Left renal pelvis (tissue), 4 donors: ENCODE measurements at regions not wholly inside any gene's neighbourhood (a gene's known extent, or its start where the extent isn't known, plus 50 kb on each side); places are given as distances from the start of the nearest gene placed in this dataset.

Experiments
- DNase-seq, 4 donors: peaks; one replicate each; pipeline ENCODE4 v3.0.0-alpha.2; 2013; ENCODE audit warnings: low read depth in 4 of 4, low spot score in 3 of 4

DNA sequence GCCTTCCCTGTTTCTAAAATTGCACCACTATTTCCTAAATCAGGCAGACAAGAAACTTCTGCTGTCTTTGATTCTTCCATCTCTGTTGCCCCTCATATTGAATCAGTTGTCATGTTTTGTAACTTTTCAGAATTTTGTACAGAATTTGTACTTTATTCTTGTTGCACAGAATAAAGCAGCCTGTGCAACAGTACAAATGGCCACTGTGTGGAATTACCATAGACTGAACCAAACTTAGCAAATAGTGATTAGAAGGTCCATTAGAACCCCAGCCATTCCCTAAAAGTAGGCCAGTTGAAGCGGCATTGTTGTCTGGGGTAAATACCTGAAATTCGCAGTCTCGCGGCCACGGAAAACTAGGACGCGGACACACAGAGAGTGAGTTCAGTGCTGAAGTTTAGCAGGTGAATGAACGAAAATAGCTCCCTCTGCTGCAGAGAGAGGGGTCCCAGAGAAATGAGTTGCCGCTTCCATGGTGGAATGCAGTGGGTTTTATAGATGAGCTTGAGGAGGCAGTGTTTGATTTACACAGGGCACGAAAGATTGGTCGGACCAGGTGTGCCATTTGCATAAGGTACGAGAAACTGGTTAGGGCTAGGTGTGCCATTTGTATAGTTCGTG is 71.8 kb downstream of the C4orf33 start:
- peak in 1 of 4 donors; percentile 1 for DNase-seq

DNA sequence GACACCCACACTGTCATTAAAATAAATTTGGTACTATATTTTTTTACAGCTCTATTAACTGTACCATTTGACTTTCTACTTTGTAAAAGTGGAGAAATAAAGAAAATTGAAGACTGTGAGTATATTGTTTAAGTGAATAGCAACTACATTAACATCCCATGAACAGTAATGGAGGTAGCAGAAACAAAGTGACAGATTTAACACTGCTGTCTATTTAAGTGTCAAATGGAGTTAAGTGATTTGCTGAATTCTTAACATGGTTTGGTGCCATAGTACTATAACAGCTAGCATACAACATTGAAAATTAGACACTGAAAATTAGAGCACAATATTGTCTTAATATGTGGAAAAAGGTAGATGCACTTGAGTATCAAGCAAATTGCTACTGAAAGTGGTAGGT is 76.2 kb downstream of the C4orf33 start:
- no peak for DNase-seq

DNA sequence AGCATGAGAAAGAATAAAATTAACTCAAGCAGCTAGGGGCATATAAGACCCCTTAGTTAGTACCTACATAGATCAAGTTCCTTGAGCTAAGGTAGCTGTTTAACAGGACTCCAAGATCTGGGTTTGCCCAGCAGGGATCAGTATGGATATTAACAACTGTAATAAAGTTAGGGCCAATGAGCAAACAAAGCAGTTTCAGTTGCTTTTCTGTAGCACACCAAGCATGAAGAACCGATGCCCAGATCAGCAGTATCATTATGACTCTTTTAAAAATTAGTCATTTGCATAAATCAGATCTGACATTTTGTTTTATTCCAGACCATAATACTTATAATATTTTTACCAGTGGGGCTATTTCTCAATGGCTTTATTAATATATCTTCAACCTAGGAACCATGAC is 80.9 kb downstream of the C4orf33 start:
- no peak for DNase-seq

DNA sequence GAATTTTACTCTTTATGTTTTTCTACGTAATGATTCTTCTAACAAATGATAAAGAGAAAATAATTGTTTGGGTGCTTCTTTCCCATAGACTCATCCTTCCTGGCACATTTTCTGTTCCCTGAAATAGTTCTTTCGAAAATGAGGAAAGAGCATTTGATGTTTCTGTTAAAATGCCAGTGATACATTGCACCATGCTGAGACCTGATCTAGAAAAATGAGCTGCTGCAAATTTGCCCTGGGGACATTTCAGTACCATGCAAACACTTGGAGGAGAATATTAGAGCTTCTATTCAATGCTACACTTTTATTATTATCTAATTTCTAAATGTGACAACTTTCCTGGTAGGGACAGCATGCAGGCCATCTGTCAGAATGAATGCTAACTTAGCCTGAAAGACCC is 83.3 kb downstream of the C4orf33 start:
- no peak for DNase-seq

DNA sequence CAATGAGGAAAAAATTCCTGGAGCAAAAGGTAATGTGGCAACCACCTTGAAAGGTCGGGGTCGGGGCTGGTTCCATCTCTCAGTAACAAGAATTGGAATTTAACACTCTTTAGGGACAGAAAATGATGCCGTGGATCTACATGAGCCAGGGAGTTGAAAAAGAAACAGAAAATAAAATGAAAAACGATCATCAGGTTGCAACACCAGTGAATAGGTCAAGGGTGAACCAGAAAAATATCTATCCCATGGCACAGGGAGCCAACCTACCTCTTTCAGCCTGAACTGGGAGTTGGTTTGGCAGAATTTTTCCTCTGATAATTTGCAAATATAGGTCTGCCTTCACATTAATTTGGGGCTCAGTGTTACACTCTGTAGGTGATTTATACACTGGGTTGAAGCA is 93.7 kb downstream of the C4orf33 start:
- no peak for DNase-seq

DNA sequence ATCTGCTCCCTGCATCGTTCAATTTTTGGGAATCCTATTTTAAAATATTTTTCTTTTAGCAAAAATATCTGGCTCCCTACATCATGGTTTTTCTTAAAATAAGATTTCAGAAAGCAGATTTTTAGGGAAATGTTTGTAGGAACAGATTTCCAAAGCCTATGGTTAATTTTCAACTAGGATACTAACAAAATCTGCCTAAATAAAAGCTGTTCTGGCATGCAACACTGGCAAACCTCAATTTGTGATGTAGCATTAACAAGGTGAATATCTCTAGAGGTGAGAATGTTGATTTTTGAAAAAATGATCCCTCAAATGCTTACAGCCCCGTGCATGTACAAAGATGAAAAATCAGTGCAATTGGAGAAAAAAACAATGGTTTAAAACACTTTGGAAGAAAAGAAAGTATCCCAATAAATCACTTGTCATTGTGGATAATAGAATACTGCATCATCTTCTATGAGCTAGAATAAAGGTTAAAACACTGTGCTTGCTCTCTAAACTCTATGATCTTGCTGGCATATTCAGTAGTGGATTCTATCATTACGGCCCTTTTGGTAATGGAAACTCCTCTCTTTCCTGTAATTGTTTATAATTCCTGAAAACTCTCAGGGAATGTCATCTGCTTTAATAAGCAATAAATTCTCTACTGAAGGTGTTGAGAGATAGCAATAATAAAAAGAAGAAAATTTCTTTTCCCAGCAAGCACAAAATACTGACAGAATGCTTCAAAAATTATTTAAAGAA is 97.6 kb downstream of the C4orf33 start:
- no peak for DNase-seq

DNA sequence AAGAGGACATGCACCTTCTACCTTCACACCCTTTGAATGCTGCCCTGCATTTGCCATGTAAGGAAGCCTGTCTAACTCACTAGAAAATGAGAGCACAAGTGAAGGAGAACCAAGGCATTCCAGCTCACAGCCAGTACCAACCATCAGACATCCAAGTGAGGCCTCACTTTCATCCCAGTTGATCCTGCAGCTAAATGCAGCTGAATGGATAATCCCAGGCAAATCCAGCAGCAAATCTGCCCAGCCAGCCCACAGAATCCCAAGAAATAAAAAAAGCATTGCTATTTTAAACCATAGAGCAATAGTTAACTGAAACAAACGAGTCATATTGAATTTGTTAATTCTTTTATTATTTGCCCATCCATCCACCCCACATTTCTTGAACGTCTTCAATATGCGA is 112.5 kb downstream of the C4orf33 start:
- no peak for DNase-seq

DNA sequence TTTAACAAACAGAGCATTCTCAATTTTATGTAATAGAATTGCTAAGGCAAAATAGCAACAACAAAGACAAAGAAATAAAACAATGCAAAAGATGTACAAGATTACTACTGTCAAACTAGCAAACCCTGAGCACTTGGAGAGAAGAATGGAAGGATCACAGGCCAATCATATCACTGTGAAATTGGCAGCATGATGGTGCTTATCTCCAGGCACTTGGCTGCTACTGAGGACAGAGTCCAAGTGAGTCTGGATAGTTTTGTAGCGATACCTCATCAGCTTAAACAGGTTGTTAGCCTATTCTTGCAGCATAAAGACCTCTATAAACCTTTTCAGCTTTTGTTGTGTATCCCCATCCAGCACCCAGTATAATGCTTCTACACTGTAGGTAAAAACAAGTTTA is 117.7 kb downstream of the C4orf33 start:
- no peak for DNase-seq

DNA sequence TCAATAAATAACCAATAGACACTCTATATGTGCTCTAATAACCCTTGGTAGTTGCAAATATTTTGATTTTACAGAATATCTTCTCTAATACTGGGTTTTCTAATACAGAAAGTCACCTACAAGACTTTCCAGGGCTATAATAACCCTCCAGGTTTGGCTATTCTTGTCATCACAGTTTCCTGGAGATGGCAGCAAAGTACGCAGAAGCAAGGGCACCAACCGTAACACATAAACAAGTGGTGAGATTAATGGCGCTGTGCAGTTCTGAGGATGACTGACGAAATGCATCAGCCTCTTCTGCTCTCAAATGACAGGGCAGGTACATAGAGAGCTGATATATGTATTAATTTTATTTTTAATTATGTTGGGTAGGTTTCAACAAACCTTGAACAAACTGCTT is 122.4 kb downstream of the C4orf33 start:
- DNase-seq, result no peak

DNA sequence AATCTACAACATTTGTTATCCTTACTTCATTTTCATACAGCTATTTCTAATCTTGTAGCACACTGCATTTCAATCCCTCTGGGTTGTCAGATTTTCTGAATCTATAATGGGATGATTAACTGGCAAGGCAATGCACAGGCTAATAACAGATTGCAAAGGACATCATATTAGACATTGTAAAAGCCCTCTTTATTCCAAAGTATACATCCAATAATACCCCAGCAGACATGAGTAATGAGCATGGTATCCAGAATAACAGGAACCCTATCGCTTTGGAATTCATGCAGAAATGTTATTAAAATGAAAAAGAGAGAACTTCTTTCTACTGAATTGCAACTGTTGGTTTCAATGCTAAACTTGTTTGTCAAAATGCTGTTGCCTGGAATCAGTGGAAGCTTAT is 122.9 kb downstream of the C4orf33 start:
- DNase-seq, result no peak

DNA sequence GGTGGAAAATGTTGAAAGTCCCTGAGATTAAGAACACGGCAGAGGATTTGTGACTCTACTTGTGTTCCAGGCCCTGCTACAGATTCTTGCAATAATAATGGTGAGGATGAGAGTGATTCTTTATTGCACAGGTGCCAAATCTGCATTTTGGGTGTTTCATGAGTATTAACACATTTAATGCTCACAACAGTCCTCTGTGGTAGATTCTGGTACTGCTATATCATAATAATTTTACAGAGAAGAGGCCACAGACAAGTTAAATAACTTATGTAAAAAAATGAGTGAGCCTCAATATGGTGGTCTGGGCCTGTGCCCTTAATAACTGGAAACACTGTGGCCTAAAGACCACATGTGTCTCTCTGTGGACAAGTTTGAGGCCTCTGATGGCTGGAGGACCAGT is 124.3 kb downstream of the C4orf33 start:
- no peak for DNase-seq

DNA sequence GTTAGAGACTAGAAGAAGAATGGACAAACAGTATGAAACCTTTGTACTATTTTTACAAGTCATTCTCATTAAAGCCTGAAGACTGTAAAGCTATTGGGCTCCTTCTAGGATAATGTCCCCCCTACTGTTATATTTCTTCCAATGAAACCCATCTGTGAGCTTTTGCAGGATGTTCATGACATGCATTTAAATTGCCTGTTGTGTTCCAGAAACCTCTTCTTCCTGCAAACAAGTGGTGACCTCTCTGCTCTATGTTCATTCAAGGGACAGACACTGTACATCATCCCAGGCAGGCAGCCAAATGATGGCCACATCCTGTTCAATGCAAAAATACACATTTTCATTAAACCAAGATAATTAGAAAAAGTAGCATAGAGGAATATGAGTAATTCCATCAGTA is 128.0 kb downstream of the C4orf33 start:
- DNase-seq, result no peak

DNA sequence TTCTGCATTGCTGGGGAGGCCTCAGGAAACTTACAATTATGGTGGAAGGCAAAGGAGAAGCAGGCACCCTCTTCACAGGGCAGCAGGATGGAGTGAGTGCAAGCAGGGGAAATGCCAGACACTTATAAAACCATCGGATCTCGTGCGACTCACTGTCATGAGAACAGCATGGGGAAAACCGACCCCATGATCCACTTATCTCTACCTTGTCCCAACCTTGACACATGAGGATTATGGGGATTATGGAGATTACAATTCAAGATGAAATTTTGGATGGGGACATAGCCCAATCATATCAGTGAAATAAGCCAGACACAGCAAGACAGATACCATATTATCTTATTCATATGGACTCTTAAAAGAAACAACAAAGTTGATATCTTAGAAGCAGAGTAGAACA is 134.9 kb downstream of the C4orf33 start:
- no peak for DNase-seq

DNA sequence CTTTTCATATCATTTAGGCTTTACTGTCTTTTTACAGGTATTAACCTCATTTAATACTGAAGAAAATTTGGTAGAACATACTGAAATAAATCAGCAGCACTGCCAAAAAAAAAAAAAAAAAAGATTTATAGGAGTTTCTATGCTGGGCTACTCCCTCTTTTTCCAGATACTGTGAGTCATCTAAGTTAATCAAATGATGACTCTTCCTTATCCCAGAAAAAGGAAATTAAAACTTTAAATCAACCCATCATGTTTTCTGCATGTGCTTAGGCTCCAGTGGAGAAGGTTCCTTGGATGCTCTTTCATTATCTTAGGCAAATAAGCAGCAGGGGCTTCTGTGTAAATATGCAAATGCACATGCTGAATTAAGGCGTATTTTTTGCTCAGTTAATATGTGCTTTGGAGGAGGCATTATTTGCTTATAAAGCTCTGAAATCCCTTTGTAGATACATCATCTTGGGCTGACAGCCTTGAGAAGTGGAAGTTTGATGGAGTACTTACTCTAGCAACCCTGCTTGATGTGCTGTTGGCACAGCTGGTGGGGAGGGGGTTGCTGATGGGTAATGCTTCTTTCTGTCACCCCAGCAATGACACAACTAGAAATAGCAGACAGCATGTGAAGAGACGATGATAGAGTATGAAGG is 136.1 kb downstream of the C4orf33 start:
- DNase-seq, result no peak

DNA sequence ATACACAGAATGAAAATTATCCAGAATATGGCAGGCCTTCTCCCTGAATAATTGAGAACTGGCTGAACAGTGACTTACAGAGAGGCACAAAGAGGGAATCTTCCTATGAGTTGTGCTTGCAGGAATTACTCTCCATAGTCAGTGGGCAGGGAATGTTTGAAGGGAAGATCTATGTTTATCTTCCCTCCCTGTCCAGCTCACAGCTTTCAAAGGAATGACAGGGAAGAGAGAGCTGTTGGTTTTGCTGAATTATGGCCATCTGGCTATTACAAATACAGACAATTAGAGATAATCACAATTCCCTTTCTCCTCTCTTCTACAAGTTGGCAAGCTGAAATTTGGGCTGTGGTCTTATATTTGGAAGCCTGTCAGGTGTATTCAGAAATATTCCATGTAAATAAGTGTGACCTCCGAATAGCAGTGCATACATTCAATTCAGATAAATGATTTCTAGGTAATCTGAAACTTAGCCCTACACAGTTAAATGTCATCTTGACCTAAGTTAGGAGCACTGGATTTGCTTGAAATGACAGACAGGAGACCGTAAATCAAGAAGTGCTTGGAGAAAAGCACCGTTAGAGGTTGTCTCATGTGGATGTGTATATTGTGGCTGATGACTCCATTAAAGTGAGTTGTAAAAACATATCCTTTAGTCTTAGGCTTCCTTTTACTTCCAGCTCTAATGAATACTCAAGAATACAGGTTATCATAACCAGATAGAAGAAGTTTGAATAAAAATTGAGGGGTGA is 136.8 kb downstream of the C4orf33 start:
- no peak for DNase-seq

DNA sequence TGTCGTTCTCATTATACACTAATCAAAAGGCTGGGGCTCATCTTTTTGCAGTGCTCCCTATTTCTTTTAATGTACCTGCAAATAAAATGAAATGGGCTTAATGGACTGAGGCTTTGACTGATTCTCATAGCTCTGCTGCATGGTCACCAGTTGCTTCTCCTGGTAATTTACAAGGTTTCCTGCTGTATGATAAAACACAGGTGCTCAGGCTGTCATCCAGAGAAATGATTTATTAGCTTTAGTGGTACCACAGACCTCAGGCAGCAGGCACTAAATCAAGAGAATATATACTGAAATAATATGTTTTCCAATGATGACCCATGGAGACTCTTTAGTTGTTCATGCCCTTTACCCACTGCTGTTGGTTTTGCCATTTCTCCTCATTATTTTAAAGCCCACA is 137.7 kb downstream of the C4orf33 start:
- no peak for DNase-seq

DNA sequence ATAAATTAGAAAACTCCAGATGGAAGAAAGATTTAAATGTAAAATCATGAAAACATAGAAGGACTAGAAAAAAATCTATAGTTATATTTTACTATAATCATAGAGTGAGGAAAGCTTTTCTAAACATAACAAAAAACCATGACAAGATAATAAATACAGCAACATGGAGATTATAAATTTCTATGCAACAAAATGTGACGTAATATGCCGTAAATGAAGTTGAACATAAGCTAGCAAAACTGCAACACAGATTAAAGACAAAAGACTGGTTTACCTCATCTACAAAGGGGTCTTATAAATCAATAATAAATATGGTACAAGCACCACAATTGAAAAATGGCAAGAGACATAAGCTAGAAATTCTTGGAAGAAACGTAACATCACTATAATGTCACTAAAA is 140.4 kb downstream of the C4orf33 start:
- DNase-seq, result no peak

DNA sequence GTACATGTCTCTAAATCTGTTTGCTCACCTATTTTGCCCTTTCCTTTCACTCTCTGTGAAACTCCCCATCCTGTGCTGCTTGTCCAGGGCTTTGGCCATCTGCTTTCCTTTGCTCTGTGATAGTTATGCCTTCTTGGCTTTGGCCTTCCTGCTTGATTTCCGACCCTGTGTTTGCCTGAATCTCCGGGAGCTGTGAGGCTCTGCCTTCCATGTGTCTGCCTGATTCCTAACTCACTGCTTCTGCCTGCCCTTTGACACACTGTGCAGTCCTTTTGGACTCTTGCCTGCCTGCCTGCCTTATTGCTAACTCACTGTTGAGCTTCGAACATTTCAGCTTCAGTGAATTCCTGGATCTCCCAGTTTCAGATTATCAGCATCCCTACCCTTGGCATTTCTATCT is 143.1 kb downstream of the C4orf33 start:
- DNase-seq, result no peak

DNA sequence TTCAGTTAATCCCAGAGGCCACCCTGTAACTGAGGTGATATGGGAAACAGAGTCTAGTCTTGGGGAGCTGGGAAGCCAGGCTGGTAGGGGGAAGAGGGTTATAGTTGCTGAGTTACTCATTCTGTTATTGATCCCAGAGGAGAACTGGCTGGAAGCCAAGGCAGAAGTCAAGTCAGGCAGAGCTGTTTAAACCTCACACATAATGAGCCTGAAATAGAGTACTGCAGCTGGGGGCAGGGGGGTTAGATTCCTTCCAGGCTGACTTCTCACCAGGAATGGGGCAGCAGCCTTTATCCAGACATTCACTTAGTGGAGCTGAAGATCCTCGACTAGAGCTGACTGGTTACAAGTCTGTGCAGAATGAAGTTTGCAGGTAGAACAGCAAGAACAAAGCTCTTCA is 144.9 kb downstream of the C4orf33 start:
- no peak for DNase-seq

DNA sequence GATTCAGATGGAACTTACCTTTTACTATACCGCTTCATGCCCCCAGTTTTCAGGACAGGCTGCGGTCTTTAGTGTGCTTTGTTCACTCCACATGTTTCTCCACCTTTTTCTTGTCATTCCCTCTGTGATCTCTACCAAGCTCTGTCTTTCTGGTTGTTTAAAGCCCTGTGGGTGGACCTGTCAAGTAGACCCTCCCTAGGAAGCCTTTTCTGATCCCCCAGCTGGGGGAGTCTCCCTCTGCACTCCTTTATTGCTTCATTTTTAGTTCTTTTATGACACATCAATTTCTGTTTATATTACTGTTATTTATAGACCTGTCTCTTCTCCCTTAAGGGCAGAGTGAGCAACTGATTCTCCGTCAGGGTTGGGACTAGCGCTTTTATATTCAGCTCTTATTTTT is 150.2 kb downstream of the C4orf33 start:
- DNase-seq, result no peak

DNA sequence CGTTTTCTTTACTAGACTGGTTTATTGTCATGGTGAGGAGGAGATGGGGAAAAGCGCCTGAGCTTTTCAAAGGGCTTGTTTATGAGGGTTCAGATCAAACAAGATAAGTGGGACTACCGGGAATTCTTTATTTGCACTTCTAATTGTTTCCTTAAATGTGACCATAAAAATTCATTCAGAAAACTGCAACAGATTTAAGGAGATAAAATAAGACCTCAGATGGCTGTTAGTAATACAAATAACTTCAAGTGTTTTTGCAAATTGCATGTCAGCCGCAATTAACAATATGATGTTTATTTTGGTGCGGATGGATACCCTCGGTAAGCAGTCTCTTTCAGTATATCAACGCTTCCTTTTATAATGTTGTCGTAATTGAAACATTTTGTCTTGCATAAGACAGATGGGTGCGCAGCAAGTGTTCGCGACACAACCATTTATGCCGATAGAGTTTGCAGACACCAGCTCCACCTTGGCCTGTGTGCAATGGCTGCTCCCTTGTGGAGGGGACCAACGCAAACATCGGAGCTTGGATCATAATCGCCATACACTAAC is 151.0 kb downstream of the C4orf33 start:
- DNase-seq, result no peak
